Transverse colon (tissue), 4 donors: ENCODE measurements at regions not wholly inside any gene's neighbourhood (a gene's known extent, or its start where the extent isn't known, plus 50 kb on each side); places are given as distances from the start of the nearest gene placed in this dataset.
"Not testable (repeated sequence)": the region's sequence is repeated elsewhere in the genome, so short reads cannot be mapped to it uniquely, and the experiment has no call there.

Source experiments
- POLR2AphosphoS5 ChIP-seq, 3 donors: sonication (generic); formaldehyde crosslinking; IDR thresholded peaks; one replicate each; pipeline ENCODE4 v1.6.1; 2016; ENCODE audit warnings: antibody characterized with exemption in 3 of 3
- TF ChIP-seq, protein P1 (sequence below), 5 experiments: fragments of 200-600 bp in 3 of 5; fragments of 450-650 bp in 2 of 5; sonication (generic) in 3 of 5; IDR thresholded peaks; 1 replicate in 2 of 5; 2 replicates in 3 of 5; pipeline ENCODE4 v1.5.1; 2016 to 2017; ENCODE audit warnings: antibody characterized with exemption in 5 of 5, inconsistent platforms in 3 of 5, mild to moderate bottlenecking in 2 of 5, moderate library complexity in 1 of 5

DNA sequence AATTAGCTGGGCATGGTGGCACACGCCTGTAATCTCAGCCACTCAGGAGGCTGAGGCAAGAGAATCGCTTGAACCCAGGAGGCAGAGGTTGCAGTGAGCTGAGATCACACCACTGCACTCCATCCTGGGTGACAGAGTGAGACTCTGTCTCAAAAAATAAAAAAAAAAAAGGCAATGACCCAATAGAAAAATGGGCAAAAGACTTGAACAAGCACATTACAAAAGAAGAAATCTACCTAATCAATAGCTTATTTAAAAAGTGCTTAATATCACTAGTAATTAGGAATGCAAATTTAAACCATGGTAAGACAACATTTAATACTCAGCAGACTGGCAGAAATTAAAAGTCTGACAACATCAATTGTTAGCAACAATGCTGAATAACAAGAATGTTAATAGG, 163.6 kb upstream of the C11orf58 start:
- TF ChIP-seq, protein P1, sequence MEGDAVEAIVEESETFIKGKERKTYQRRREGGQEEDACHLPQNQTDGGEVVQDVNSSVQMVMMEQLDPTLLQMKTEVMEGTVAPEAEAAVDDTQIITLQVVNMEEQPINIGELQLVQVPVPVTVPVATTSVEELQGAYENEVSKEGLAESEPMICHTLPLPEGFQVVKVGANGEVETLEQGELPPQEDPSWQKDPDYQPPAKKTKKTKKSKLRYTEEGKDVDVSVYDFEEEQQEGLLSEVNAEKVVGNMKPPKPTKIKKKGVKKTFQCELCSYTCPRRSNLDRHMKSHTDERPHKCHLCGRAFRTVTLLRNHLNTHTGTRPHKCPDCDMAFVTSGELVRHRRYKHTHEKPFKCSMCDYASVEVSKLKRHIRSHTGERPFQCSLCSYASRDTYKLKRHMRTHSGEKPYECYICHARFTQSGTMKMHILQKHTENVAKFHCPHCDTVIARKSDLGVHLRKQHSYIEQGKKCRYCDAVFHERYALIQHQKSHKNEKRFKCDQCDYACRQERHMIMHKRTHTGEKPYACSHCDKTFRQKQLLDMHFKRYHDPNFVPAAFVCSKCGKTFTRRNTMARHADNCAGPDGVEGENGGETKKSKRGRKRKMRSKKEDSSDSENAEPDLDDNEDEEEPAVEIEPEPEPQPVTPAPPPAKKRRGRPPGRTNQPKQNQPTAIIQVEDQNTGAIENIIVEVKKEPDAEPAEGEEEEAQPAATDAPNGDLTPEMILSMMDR (IDR thresholded peaks at IDR 0.05), result not testable (repeated sequence)
- not testable (repeated sequence) for TF ChIP-seq POLR2AphosphoS5 (IDR thresholded peaks at IDR 0.05)
